Skeletal muscle tissue (tissue), 3 donors: ENCODE measurements at regions not wholly inside any gene's neighbourhood (a gene's known extent, or its start where the extent isn't known, plus 50 kb on each side); places are given as distances from the start of the nearest gene placed in this dataset.

Experiments used
- H3K27ac ChIP-seq: one replicate; pipeline ENCODE4 v1.7.0; 2013; ENCODE audit warnings: mild to moderate bottlenecking, low read depth, low read length, inconsistent platforms
- H3K27me3 ChIP-seq, 3 donors: one replicate each; pipeline ENCODE4 v1.7.0; 2013; ENCODE audit warnings: low read length in 3 of 3; ENCODE audit not compliant: control insufficient read depth in 3 of 3, insufficient read depth in 3 of 3
- H3K36me3 ChIP-seq, 3 donors: one replicate each; pipeline ENCODE4 v1.7.0; 2013; ENCODE audit warnings: low read length in 3 of 3; ENCODE audit not compliant: control insufficient read depth in 3 of 3, insufficient read depth in 3 of 3
- H3K4me1 ChIP-seq, 3 donors: one replicate each; pipeline ENCODE4 v1.7.0; 2013; ENCODE audit warnings: low read length in 3 of 3, mild to moderate bottlenecking in 3 of 3; ENCODE audit not compliant: control insufficient read depth in 3 of 3, insufficient read depth in 3 of 3
- H3K4me3 ChIP-seq, 3 donors: one replicate each; pipeline ENCODE4 v1.7.0; 2013; ENCODE audit warnings: low read length in 3 of 3
- H3K9ac ChIP-seq, 3 donors: one replicate each; pipeline ENCODE4 v1.7.0; 2013; ENCODE audit warnings: low read length in 3 of 3, mild to moderate bottlenecking in 3 of 3, moderate library complexity in 2 of 3, low read depth in 1 of 3
- H3K9me3 ChIP-seq, 3 donors: one replicate each; pipeline ENCODE4 v1.7.0; 2013; ENCODE audit warnings: low read length in 3 of 3; ENCODE audit not compliant: control insufficient read depth in 3 of 3
- donor health status: Osteomylitis.

GRCh38 chr7:153396475-153396874 is 636.9 kb downstream of the ACTR3B start:
- Histone ChIP-seq H3K27me3 (no peaks in the 10 kb centered on the region), H3K4me1 (no peaks in the 10 kb centered on the region), H3K9me3 (peaks cover 0 to 2% (median 0%) of the 10 kb centered on the region in 3 donors)

GRCh38 chr7:153397459-153397858 is 637.9 kb downstream of the ACTR3B start:
- Histone ChIP-seq H3K27me3 (no peaks in the 10 kb centered on the region), H3K27ac (no peak overlapping the region), H3K9me3 (peaks cover 0 to 2% (median 0%) of the 10 kb centered on the region in 3 donors), H3K36me3 (no peaks in the 10 kb centered on the region), H3K4me3 (no peak overlapping the region), H3K9ac (no peak overlapping the region), H3K4me1 (no peaks in the 10 kb centered on the region)

More at GRCh38 chr7:153396475-153396874, 636.9 kb downstream of the ACTR3B start:
- H3K27ac ChIP-seq = no peak overlapping the region
- no peak overlapping the region for H3K4me3 ChIP-seq
- no peak overlapping the region for H3K9ac ChIP-seq
- no peaks in the 10 kb centered on the region for H3K36me3 ChIP-seq

- no peaks in the 10 kb centered on the region for H3K36me3 ChIP-seq
- H3K4me3 ChIP-seq = no peak overlapping the region
- H3K9me3 ChIP-seq = peaks cover 0 to 2% (median 0%) of the 10 kb centered on the region in 3 donors
- no peaks in the 10 kb centered on the region for H3K4me1 ChIP-seq
- no peak overlapping the region for H3K27ac ChIP-seq
- no peak overlapping the region for H3K9ac ChIP-seq
- no peaks in the 10 kb centered on the region for H3K27me3 ChIP-seq
Measured at GRCh38 chr7:153397906-153398305, 638.4 kb downstream of the ACTR3B start.

GRCh38 chr7:153398370-153398769 is 638.8 kb downstream of the ACTR3B start:
- Histone ChIP-seq H3K27me3 (no peaks in the 10 kb centered on the region), H3K4me3 (no peak overlapping the region), H3K9ac (no peak overlapping the region), H3K9me3 (peaks cover 0 to 2% (median 0%) of the 10 kb centered on the region in 3 donors), H3K27ac (no peak overlapping the region), H3K4me1 (no peaks in the 10 kb centered on the region), H3K36me3 (no peaks in the 10 kb centered on the region)

GRCh38 chr7:153398789-153399553 is 639.4 kb downstream of the ACTR3B start:
- H3K9me3 ChIP-seq = no peaks in the 10 kb centered on the region
- no peaks in the 10 kb centered on the region for H3K4me1 ChIP-seq

GRCh38 chr7:153399554-153399940 is 640.0 kb downstream of the ACTR3B start:
- Histone ChIP-seq H3K9me3 (no peaks in the 10 kb centered on the region), H3K9ac (no peak overlapping the region), H3K4me3 (no peak overlapping the region), H3K4me1 (no peaks in the 10 kb centered on the region), H3K36me3 (no peaks in the 10 kb centered on the region), H3K27ac (no peak overlapping the region), H3K27me3 (no peaks in the 10 kb centered on the region)

More at GRCh38 chr7:153398789-153399553, 639.4 kb downstream of the ACTR3B start:
- no peak overlapping the region for H3K9ac ChIP-seq
- H3K4me3 ChIP-seq = no peak overlapping the region
- no peak overlapping the region for H3K27ac ChIP-seq
- no peaks in the 10 kb centered on the region for H3K27me3 ChIP-seq
- H3K36me3 ChIP-seq = no peaks in the 10 kb centered on the region

- no peaks in the 10 kb centered on the region for H3K27me3 ChIP-seq
- no peaks in the 10 kb centered on the region for H3K4me1 ChIP-seq
- no peaks in the 10 kb centered on the region for H3K36me3 ChIP-seq
- H3K27ac ChIP-seq = no peak overlapping the region
- H3K4me3 ChIP-seq = no peak overlapping the region
- H3K9ac ChIP-seq = no peak overlapping the region
- no peaks in the 10 kb centered on the region for H3K9me3 ChIP-seq
Measured at GRCh38 chr7:153400735-153401593, 641.4 kb downstream of the ACTR3B start.

GRCh38 chr7:153401795-153402720 is 642.5 kb downstream of the ACTR3B start:
- Histone ChIP-seq H3K4me3 (no peak overlapping the region), H3K36me3 (no peaks in the 10 kb centered on the region), H3K9ac (no peak overlapping the region), H3K9me3 (no peaks in the 10 kb centered on the region), H3K4me1 (no peaks in the 10 kb centered on the region), H3K27ac (no peak overlapping the region), H3K27me3 (no peaks in the 10 kb centered on the region)

GRCh38 chr7:153402721-153403541 is 643.4 kb downstream of the ACTR3B start:
- Histone ChIP-seq H3K36me3 (no peaks in the 10 kb centered on the region), H3K9ac (no peak overlapping the region), H3K27ac (no peak overlapping the region), H3K4me1 (no peaks in the 10 kb centered on the region), H3K27me3 (no peaks in the 10 kb centered on the region), H3K9me3 (no peaks in the 10 kb centered on the region), H3K4me3 (no peak overlapping the region)
